PC-9 (cell line): ENCODE measurements at regions not wholly inside any gene's neighbourhood (a gene's known extent, or its start where the extent isn't known, plus 50 kb on each side); places are given as distances from the start of the nearest gene placed in this dataset.

Experiments
- BruUV-seq: library from RNA; stranded (reverse); fragments of 400-500 nt; replicated peaks from 2 replicates; lab custom pipeline; 2021; lab: Mats Ljungman, UMichigan
- CTCF ChIA-PET: fragments of 300-600 bp; sonication (Branson Sonifier 250); formaldehyde crosslinking; loops from one replicate; lab custom pipeline; 2022; ENCODE audit warnings: antibody characterized with exemption; lab: Charles Lee
- POLR2A ChIA-PET: fragments of 300-600 bp; sonication (Branson Sonifier 250); formaldehyde crosslinking; loops from one replicate; lab custom pipeline; 2022; ENCODE audit warnings: antibody characterized with exemption; ENCODE audit not compliant: unreplicated experiment; lab: Charles Lee
- DNase-seq, 2 experiments: peaks; one replicate each; pipeline versions ENCODE4 v3.0.0 to v3.0.0-alpha.2; 2015 to 2022; ENCODE audit warnings: mixed read lengths in 1 of 2
- H2AFZ ChIP-seq: fragments of 200-600 bp; sonication (generic); 2 replicates; pipeline ENCODE4 v1.8.1; 2017; ENCODE audit warnings: antibody characterized with exemption
- H3F3A ChIP-seq: fragments of 200-600 bp; sonication (generic); 2 replicates; pipeline ENCODE4 v1.8.1; 2017; ENCODE audit warnings: antibody characterized with exemption, mild to moderate bottlenecking, low read depth; ENCODE audit not compliant: insufficient read depth
- H3K27ac ChIP-seq: fragments of 200-600 bp; sonication (generic); 2 replicates; pipeline ENCODE4 v1.6.1; 2016; ENCODE audit warnings: mixed run types
- H3K27me3 ChIP-seq: fragments of 200-600 bp; sonication (generic); 2 replicates; pipeline ENCODE4 v1.6.1; 2016; ENCODE audit warnings: low read depth, mixed run types; ENCODE audit not compliant: insufficient read depth
- H3K36me3 ChIP-seq: fragments of 200-600 bp; sonication (generic); 2 replicates; pipeline ENCODE4 v1.6.1; 2016; ENCODE audit warnings: low read depth, mixed run types
- H3K4me1 ChIP-seq: fragments of 200-600 bp; sonication (generic); replicated peaks from 2 replicates; pipeline ENCODE4 v1.6.1; 2016; ENCODE audit warnings: mixed run types; ENCODE audit not compliant: insufficient read depth
- H3K4me2 ChIP-seq: fragments of 200-600 bp; sonication (generic); 2 replicates; pipeline ENCODE4 v1.6.1; 2017; ENCODE audit warnings: mixed run types
- H3K4me3 ChIP-seq: fragments of 200-600 bp; sonication (generic); 2 replicates; pipeline ENCODE4 v1.6.1; 2016; ENCODE audit warnings: mixed run types
- H3K79me2 ChIP-seq: fragments of 200-600 bp; sonication (generic); 2 replicates; pipeline ENCODE4 v1.6.1; 2017; ENCODE audit warnings: low read depth, mixed run types
- H3K9me2 ChIP-seq: fragments of 200-600 bp; sonication (generic); 2 replicates; pipeline ENCODE4 v1.8.1; 2017; ENCODE audit warnings: mild to moderate bottlenecking; ENCODE audit not compliant: insufficient read depth
- H3K9me3 ChIP-seq: fragments of 200-600 bp; sonication (generic); 2 replicates; pipeline ENCODE4 v1.8.1; 2016; ENCODE audit warnings: low read depth; ENCODE audit not compliant: insufficient read depth
- H4K20me1 ChIP-seq: fragments of 200-600 bp; sonication (generic); 2 replicates; pipeline ENCODE4 v1.8.1; 2017; ENCODE audit not compliant: insufficient read depth
- EZH2 ChIP-seq: fragments of 200-600 bp; sonication (generic); IDR thresholded peaks from 2 replicates; pipeline ENCODE4 v1.8.0; 2017; ENCODE audit warnings: antibody characterized with exemption, low read depth
- intact Hi-C: fragments of 100-400 bp; cut with micrococcal nuclease; formaldehyde crosslinking; loops from one replicate; pipeline ENCODE4 v1.10.0; 2022; ENCODE audit not compliant: unreplicated experiment
- TF ChIP-seq, protein P1 (sequence below): fragments of 200-600 bp; sonication (generic); conservative IDR thresholded peaks from 2 replicates; pipeline ENCODE4 v1.6.1; 2017; ENCODE audit warnings: mixed run types, antibody characterized with exemption, mild to moderate bottlenecking, moderate library complexity

DNA sequence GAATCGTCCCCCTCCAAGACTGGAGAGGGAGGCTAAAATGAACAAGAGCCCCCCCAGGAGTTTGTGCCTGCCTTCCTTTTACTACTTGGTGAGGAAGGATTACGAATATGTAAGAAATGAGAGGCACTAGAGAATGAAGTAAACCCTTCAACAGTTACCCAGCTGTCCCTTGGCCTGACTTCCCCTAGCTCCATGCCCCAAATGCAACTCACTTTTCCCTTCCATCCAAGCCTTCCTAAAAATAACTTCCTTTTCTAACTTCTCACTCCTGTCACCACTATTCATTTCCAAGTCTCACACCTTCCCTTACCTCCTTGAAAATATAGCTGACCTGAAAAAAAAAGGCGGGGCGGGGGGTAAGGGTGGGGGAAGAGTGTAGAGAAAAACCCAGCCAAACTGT lies 96.6 kb upstream of the HNRNPU start:
- H3K27ac ChIP-seq, result no peak overlapping the region
- no peak for DNase-seq
- peaks cover 24% of the 10 kb centered on the region for H3F3A ChIP-seq
- H2AFZ ChIP-seq, result no peak overlapping the region
- TF ChIP-seq, protein P1, sequence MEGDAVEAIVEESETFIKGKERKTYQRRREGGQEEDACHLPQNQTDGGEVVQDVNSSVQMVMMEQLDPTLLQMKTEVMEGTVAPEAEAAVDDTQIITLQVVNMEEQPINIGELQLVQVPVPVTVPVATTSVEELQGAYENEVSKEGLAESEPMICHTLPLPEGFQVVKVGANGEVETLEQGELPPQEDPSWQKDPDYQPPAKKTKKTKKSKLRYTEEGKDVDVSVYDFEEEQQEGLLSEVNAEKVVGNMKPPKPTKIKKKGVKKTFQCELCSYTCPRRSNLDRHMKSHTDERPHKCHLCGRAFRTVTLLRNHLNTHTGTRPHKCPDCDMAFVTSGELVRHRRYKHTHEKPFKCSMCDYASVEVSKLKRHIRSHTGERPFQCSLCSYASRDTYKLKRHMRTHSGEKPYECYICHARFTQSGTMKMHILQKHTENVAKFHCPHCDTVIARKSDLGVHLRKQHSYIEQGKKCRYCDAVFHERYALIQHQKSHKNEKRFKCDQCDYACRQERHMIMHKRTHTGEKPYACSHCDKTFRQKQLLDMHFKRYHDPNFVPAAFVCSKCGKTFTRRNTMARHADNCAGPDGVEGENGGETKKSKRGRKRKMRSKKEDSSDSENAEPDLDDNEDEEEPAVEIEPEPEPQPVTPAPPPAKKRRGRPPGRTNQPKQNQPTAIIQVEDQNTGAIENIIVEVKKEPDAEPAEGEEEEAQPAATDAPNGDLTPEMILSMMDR, result no peak
- no peak for TF ChIP-seq EZH2
- no peaks in the 10 kb centered on the region for H3K9me2 ChIP-seq
- no peaks in the 10 kb centered on the region for H4K20me1 ChIP-seq
- intact Hi-C loops, result loop anchor here (5.0 kb wide), 1 partner anchor 359 kb away; no protein-coding TSS in a partner anchor
- no peaks in the 10 kb centered on the region for H3K9me3 ChIP-seq
- ChIA-PET CTCF (no interaction called here), POLR2A (interaction anchor here (0.6 kb wide), 1 partner anchor 8 kb away, joined by 9 read pairs; a partner anchor contains a TSS)
- no peaks in the 10 kb centered on the region for H3K27me3 ChIP-seq
- H3K36me3 ChIP-seq, result no peaks in the 10 kb centered on the region
- H3K4me3 ChIP-seq, result no peak overlapping the region
- no peaks in the 10 kb centered on the region for H3K79me2 ChIP-seq
- H3K4me1 ChIP-seq, result peaks cover 18% of the 10 kb centered on the region
- no TSS peak for BruUV-seq
- H3K4me2 ChIP-seq, result no peak overlapping the region

DNA sequence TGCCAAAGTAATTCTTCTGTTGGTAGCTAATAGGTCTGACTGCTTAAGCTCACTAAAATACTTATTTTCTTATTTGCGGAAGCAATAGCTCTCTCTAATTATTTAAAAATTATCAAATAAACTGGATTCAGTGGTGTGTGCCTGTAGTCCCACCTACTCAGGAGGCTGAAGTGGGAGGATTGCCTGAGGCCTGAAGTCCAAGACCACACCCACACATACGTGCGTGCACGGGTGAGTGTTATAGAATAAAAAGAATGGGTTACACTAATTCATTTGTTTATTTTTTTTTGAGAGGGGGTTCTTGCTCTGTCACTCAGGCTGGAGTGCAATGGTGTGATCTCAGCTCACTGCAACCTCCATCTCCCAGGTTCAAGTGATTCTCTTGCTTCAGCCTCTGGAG lies 94.2 kb upstream of the HNRNPU start:
- ChIA-PET POLR2A (interaction anchor here (0.6 kb wide), 1 partner anchor 8 kb away, joined by 7 read pairs; no protein-coding TSS in a partner anchor), CTCF (no interaction called here)
- Histone ChIP-seq H3K9me2 (no peaks in the 10 kb centered on the region), H3K27me3 (no peaks in the 10 kb centered on the region), H4K20me1 (no peaks in the 10 kb centered on the region), H3K4me3 (no peak overlapping the region), H3K9me3 (no peaks in the 10 kb centered on the region), H3K36me3 (no peaks in the 10 kb centered on the region), H3F3A (peaks cover 4% of the 10 kb centered on the region; the same call in 1 of the 2 replicates), H3K79me2 (no peaks in the 10 kb centered on the region), H3K4me2 (no peak overlapping the region), H2AFZ (no peak overlapping the region), H3K4me1 (0 out of 2 replicates have a peak, but pooled peaks cover 4% of the 10 kb centered on the region), H3K27ac (no peak overlapping the region)
- TF ChIP-seq, protein P1, result no peak
- TF ChIP-seq EZH2, result no peak
- intact Hi-C loops, result no loop called here
- DNase-seq, result no peak
- no TSS peak for BruUV-seq

DNA sequence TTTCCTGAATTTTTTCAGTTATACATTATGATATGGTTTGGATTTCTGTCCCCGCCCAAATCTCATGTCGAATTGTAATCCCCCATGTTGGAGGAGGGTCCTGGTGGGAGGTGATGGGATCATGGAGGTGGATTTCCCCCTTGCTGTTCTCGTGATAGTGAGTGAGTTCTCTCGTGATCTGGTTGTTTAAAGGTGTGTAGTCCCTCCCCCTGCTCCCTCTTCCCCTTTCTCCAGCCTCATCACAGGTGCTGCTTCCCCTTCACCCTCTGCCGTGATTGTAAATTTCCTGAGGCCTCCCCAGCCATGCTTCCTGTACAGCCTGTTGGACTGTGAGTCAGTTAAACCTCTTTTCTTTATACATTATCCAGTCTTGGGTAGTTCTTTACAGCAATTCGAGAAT lies 93.2 kb upstream of the HNRNPU start:
- Histone ChIP-seq H3K9me3 (no peaks in the 10 kb centered on the region), H3K4me1 (no peaks in the 10 kb centered on the region), H2AFZ (no peak overlapping the region), H3K4me3 (no peak overlapping the region), H4K20me1 (no peaks in the 10 kb centered on the region), H3K9me2 (no peaks in the 10 kb centered on the region), H3K4me2 (no peak overlapping the region), H3K36me3 (no peaks in the 10 kb centered on the region), H3F3A (no peaks in the 10 kb centered on the region), H3K27ac (no peak overlapping the region), H3K27me3 (no peaks in the 10 kb centered on the region), H3K79me2 (no peaks in the 10 kb centered on the region)
- intact Hi-C loops, result no loop called here
- no TSS peak for BruUV-seq
- POLR2A ChIA-PET, result no interaction called here
- no peak for TF ChIP-seq EZH2
- TF ChIP-seq, protein P1, result no peak
- CTCF ChIA-PET, result no interaction called here
- no peak for DNase-seq
